Left ventricle myocardium inferior (tissue), 1 donor: ENCODE measurements at regions not wholly inside any gene's neighbourhood (a gene's known extent, or its start where the extent isn't known, plus 50 kb on each side); places are given as distances from the start of the nearest gene placed in this dataset.
"Not testable (repeated sequence)": the region's sequence is repeated elsewhere in the genome, so short reads cannot be mapped to it uniquely, and the experiment has no call there.

Experiments
- DNase-seq: peaks from one replicate; pipeline ENCODE4 v3.0.0-alpha.2; 2020
- H3K27ac ChIP-seq: fragments of 200-600 bp; replicated peaks from 2 replicates; pipeline ENCODE4 v1.8.0; 2021
- H3K27me3 ChIP-seq: fragments of 200-600 bp; 2 replicates; pipeline ENCODE4 v1.8.0; 2021; ENCODE audit warnings: low read depth
- H3K36me3 ChIP-seq: fragments of 200-600 bp; 2 replicates; pipeline ENCODE4 v1.8.0; 2021
- H3K4me1 ChIP-seq: fragments of 200-600 bp; 2 replicates; pipeline ENCODE4 v1.8.0; 2021
- H3K4me3 ChIP-seq: fragments of 200-600 bp; 2 replicates; pipeline ENCODE4 v1.8.0; 2021; ENCODE audit warnings: mild to moderate bottlenecking, moderate library complexity
- H3K9me3 ChIP-seq: fragments of 200-600 bp; replicated peaks from 2 replicates; pipeline ENCODE4 v1.8.0; 2021
- intact Hi-C: fragments of 100-400 bp; cut with micrococcal nuclease; formaldehyde crosslinking; loops from one replicate; pipeline ENCODE4 v1.11.0; 2022
- TF ChIP-seq, protein P1 (sequence below): fragments of 200-600 bp; IDR thresholded peaks from 2 replicates; pipeline ENCODE4 v1.8.0; 2021; ENCODE audit warnings: antibody characterized with exemption, mild to moderate bottlenecking, borderline replicate concordance
- donor health status: DM: no; HTN: yes; CAD: no; lungs with severe emphysema.

DNA sequence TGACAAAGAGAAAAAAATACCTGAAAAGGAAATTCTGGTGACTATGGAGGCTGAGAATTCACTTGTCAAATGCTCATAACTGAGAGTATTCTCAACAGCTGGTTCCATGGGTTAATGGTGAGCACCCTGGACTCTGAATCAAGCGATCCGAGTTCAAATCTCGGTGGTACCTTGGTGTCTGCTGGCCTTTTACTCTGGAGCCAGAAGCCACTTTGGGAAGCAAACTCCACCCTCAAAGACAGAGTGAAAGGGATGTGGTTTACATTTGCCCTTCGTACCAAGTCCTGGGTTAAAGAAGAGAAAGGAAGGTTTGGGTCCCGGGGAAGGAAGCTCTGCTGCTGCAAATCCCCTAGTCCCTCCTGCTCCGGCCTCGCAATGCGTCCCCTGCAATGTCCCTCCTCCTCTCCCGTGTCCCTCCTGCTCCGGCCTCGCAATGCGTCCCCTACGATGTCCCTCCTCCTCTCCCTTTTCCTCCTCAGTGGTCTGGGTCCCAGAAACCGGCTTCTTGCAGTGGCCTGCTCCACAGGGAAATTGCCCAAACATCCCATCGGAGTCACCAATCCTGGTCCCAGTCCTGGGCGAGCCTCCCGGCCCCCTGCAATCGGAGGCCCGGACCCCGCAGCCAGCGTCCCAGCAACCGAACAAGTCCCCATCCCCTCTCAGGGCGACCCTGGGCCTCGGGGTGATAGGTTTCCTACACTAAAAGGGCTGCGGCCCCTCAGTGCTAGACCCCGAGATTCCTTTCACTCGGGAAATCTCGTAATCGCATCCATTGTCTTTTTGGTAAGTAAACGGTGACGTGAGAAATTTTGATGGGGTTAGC lies 129.4 kb downstream of the PPIAL4G start:
- no peak for DNase-seq
- peaks cover 100% of the 10 kb centered on the region for H3K27me3 ChIP-seq
- H3K36me3 ChIP-seq: no peaks in the 10 kb centered on the region
- intact Hi-C loops: no loop called here
- H3K27ac ChIP-seq: no peak overlapping the region
- TF ChIP-seq, protein P1, sequence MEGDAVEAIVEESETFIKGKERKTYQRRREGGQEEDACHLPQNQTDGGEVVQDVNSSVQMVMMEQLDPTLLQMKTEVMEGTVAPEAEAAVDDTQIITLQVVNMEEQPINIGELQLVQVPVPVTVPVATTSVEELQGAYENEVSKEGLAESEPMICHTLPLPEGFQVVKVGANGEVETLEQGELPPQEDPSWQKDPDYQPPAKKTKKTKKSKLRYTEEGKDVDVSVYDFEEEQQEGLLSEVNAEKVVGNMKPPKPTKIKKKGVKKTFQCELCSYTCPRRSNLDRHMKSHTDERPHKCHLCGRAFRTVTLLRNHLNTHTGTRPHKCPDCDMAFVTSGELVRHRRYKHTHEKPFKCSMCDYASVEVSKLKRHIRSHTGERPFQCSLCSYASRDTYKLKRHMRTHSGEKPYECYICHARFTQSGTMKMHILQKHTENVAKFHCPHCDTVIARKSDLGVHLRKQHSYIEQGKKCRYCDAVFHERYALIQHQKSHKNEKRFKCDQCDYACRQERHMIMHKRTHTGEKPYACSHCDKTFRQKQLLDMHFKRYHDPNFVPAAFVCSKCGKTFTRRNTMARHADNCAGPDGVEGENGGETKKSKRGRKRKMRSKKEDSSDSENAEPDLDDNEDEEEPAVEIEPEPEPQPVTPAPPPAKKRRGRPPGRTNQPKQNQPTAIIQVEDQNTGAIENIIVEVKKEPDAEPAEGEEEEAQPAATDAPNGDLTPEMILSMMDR: no peak
- H3K4me1 ChIP-seq: no peaks in the 10 kb centered on the region
- H3K4me3 ChIP-seq: peak overlapping the region; percentile 39
- no peaks in the 10 kb centered on the region for H3K9me3 ChIP-seq

GRCh38 chr1:148352470-148353053 lies 130.5 kb downstream of the PPIAL4G start:
- TF ChIP-seq, protein P1: no peak
- no peaks in the 10 kb centered on the region for H3K9me3 ChIP-seq
- DNase-seq: no peak
- peaks cover 100% of the 10 kb centered on the region for H3K27me3 ChIP-seq
- intact Hi-C loops: no loop called here
- no peaks in the 10 kb centered on the region for H3K4me1 ChIP-seq
- H3K27ac ChIP-seq: no peak overlapping the region
- no peak overlapping the region for H3K4me3 ChIP-seq
- H3K36me3 ChIP-seq: no peaks in the 10 kb centered on the region

GRCh38 chr1:148347781-148348180 lies 135.3 kb downstream of the PPIAL4G start:
- Histone ChIP-seq H3K4me1 (no peaks in the 10 kb centered on the region), H3K9me3 (no peaks in the 10 kb centered on the region), H3K27ac (no peak overlapping the region), H3K27me3 (peaks cover 69% of the 10 kb centered on the region), H3K4me3 (no peak overlapping the region), H3K36me3 (no peaks in the 10 kb centered on the region)
- DNase-seq: no peak
- intact Hi-C loops: no loop called here
- TF ChIP-seq, protein P1: no peak

GRCh38 chr1:148345659-148346151 lies 137.4 kb downstream of the PPIAL4G start:
- H3K4me3 ChIP-seq, DNase-seq, H3K27ac ChIP-seq, H3K9me3 ChIP-seq, intact Hi-C loops, H3K4me1 ChIP-seq, H3K36me3 ChIP-seq: not testable (repeated sequence)
- H3K27me3 ChIP-seq: peaks cover 49% of the 10 kb centered on the region
- TF ChIP-seq, protein P1: peak; percentile 58

- H3K9me3 ChIP-seq, H3K4me1 ChIP-seq, H3K36me3 ChIP-seq, H3K27ac ChIP-seq, intact Hi-C loops, DNase-seq, H3K4me3 ChIP-seq: not testable (repeated sequence)
- peaks cover 38% of the 10 kb centered on the region for H3K27me3 ChIP-seq
Observed at GRCh38 chr1:148344651-148345050, 138.5 kb downstream of the PPIAL4G start.

GRCh38 chr1:148341729-148342128 lies 141.4 kb downstream of the PPIAL4G start:
- H3K4me3 ChIP-seq, intact Hi-C loops, H3K9me3 ChIP-seq, H3K4me1 ChIP-seq, DNase-seq, H3K27ac ChIP-seq, H3K36me3 ChIP-seq: not testable (repeated sequence)
- H3K27me3 ChIP-seq: peaks cover 13% of the 10 kb centered on the region

DNA sequence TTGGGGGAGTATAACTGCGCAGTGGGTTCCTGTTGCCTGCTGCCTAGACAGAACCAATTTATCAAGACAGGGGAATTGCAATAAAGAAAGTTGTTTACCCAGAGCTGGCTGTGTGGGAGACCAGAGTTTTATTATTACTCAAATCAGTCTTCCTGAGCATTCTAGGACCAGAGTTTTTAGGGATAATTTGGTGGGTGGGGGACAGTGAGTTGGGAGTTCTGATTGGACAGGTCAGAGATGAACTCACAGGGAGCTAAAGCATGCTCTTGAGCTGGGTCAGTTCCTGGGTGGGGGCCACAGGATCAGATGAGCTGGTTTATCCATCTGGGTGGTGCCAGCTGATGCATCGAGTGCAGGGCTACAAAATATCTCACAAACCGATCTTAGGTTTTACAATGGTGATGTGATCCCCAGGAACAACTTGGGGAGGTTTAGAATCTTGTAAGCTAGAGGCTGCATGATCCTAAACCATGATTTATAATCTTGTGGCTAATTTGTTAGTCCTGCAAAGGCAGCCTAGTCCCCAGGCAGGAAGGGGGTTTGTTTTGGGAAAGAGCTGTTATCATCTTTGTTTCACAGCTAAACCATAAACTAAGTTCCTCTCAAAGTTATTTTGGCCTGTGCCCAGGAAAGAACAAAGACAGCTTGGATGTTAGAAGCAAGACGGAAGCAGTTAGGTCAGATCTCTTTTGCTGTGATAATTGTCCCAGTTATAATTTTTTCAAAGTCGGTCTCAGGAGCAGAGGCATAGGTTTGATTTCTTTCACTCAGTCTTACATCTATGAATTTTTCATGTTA lies 146.8 kb downstream of the PPIAL4G start:
- H3K36me3 ChIP-seq, DNase-seq, H3K27me3 ChIP-seq, H3K9me3 ChIP-seq, H3K4me3 ChIP-seq, intact Hi-C loops: not testable (repeated sequence)
- peak overlapping the region; percentile 9 for H3K27ac ChIP-seq
- H3K4me1 ChIP-seq: peaks cover 18% of the 10 kb centered on the region
